OCI-LY1 (cell line): ENCODE measurements at regions not wholly inside any gene's neighbourhood (a gene's known extent, or its start where the extent isn't known, plus 50 kb on each side); places are given as distances from the start of the nearest gene placed in this dataset.

ENCODE experiments used
- EZH2 ChIP-seq: fragments of 200-600 bp; sonication (generic), shearing (Covaris generic); IDR thresholded peaks from 2 replicates; pipeline ENCODE4 v1.8.0; 2017; ENCODE audit warnings: borderline replicate concordance, mixed run types, mild to moderate bottlenecking, antibody characterized with exemption, low read length, moderate library complexity, mixed read lengths
- TF ChIP-seq, protein P1 (sequence below): fragments of 200-600 bp; sonication (generic), shearing (Covaris generic); IDR thresholded peaks from 2 replicates; pipeline ENCODE4 v1.5.1; 2017; ENCODE audit warnings: mild to moderate bottlenecking, antibody characterized with exemption, low read length, moderate library complexity, mixed read lengths

DNA sequence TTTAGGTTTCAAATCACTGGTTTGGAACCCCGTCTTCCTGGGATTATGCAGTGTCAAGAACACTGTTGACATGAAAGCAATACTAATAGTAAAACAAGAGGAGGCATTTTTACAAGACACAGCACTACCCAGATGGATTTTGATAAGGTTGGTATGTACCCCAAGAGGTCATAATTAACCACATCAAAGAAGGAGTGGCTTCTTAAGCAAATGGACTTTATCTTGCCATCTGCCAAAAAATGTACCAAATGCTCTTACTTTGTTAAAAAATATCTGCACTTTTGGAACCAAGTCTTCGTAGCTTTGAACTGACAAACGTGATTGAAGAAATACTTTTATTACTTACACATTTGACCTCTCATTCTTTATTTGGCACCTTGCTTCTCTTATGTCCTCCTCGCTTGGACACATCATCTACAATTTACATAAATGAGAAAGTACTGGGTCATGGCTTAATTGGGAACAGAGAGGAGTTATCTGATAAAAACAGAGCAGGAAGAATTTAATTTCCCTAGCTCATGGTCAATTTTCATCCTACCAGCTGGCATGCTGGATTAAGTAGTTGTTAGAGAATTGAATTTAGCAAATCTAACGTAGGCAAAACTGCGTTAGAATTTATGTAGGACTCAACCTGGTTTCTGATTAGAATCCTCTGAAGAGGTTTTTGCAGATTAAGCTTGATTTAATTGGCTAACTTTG is 54.5 kb upstream of the PRICKLE1 start:
- TF ChIP-seq EZH2: no peak
- TF ChIP-seq, protein P1, sequence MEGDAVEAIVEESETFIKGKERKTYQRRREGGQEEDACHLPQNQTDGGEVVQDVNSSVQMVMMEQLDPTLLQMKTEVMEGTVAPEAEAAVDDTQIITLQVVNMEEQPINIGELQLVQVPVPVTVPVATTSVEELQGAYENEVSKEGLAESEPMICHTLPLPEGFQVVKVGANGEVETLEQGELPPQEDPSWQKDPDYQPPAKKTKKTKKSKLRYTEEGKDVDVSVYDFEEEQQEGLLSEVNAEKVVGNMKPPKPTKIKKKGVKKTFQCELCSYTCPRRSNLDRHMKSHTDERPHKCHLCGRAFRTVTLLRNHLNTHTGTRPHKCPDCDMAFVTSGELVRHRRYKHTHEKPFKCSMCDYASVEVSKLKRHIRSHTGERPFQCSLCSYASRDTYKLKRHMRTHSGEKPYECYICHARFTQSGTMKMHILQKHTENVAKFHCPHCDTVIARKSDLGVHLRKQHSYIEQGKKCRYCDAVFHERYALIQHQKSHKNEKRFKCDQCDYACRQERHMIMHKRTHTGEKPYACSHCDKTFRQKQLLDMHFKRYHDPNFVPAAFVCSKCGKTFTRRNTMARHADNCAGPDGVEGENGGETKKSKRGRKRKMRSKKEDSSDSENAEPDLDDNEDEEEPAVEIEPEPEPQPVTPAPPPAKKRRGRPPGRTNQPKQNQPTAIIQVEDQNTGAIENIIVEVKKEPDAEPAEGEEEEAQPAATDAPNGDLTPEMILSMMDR: no peak
